Activated B cell treated with CpG ODN at 0.5 μM for 24 hours (primary cell): ENCODE measurements at regions not wholly inside any gene's neighbourhood (a gene's known extent, or its start where the extent isn't known, plus 50 kb on each side); places are given as distances from the start of the nearest gene placed in this dataset.

ENCODE experiments used
- ATAC-seq: fragments of 200-7000 bp; cut with Tn5 transposase; one replicate; pipeline ENCODE4 v1.10.0; 2021; ENCODE audit warnings: low read depth, mild to moderate bottlenecking, moderate library complexity
- CTCF ChIA-PET: fragments of 350-600 bp; sonication (Branson Sonifier 250); formaldehyde crosslinking; loops from one replicate; lab custom pipeline; 2021; ENCODE audit warnings: antibody characterized with exemption; lab: Charles Lee
- POLR2A ChIA-PET: fragments of 350-600 bp; sonication (Branson Sonifier 250); formaldehyde crosslinking; loops from one replicate; lab custom pipeline; 2021; ENCODE audit warnings: antibody characterized with exemption; lab: Charles Lee
- DNase-seq: peaks from one replicate; pipeline ENCODE4 v3.0.0; 2022
- H3K27ac Mint-ChIP-seq: one replicate; pipeline ENCODE4 v1.8.0; 2020; ENCODE audit warnings: mixed read lengths
- H3K27me3 Mint-ChIP-seq: one replicate; pipeline ENCODE4 v1.8.0; 2021; ENCODE audit warnings: mixed read lengths
- H3K36me3 Mint-ChIP-seq: one replicate; pipeline ENCODE4 v1.8.0; 2021; ENCODE audit warnings: low read depth, mixed read lengths
- H3K4me1 Mint-ChIP-seq: one replicate; pipeline ENCODE4 v1.8.0; 2021; ENCODE audit warnings: mixed read lengths
- H3K4me3 Mint-ChIP-seq: one replicate; pipeline ENCODE4 v1.8.0; 2020; ENCODE audit warnings: mild to moderate bottlenecking, mixed read lengths
- H3K9me3 Mint-ChIP-seq: one replicate; pipeline ENCODE4 v1.8.0; 2020; ENCODE audit warnings: mixed read lengths
- intact Hi-C: fragments of 100-400 bp; cut with micrococcal nuclease; formaldehyde crosslinking; loops from one replicate; pipeline ENCODE4 v1.15.1; 2024
- TF ChIP-seq, protein P1 (sequence below): fragments of 200-600 bp; IDR thresholded peaks from one replicate; pipeline ENCODE4 v1.8.0; 2022; ENCODE audit warnings: antibody characterized with exemption, mild to moderate bottlenecking

DNA sequence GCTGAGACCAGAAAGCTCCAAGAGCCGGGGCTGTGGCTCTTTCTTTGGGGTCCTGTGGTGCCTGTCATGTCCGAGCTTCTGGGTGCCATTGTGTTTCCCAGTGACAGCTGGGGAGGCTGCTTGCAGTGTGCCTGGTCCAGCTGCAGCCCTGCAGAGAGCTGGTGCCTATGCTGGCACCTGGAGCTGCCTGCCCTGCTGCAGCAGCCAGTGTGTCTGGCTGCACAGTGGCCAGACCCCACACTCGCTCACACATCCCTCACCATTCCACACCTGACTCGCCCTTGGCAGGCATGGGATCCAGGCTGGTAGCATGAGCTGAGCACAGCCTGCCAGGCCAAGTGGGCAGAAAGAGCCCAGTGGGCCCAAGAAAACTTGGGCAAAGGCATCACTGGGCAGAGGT, 635.1 kb upstream of the SEMA3D start:
- no peaks in the 10 kb centered on the region for H3K9me3 Mint-ChIP-seq
- ChIA-PET POLR2A (no interaction called here), CTCF (no interaction called here)
- H3K27me3 Mint-ChIP-seq: no peaks in the 10 kb centered on the region
- no peak for ATAC-seq
- TF ChIP-seq, protein P1, sequence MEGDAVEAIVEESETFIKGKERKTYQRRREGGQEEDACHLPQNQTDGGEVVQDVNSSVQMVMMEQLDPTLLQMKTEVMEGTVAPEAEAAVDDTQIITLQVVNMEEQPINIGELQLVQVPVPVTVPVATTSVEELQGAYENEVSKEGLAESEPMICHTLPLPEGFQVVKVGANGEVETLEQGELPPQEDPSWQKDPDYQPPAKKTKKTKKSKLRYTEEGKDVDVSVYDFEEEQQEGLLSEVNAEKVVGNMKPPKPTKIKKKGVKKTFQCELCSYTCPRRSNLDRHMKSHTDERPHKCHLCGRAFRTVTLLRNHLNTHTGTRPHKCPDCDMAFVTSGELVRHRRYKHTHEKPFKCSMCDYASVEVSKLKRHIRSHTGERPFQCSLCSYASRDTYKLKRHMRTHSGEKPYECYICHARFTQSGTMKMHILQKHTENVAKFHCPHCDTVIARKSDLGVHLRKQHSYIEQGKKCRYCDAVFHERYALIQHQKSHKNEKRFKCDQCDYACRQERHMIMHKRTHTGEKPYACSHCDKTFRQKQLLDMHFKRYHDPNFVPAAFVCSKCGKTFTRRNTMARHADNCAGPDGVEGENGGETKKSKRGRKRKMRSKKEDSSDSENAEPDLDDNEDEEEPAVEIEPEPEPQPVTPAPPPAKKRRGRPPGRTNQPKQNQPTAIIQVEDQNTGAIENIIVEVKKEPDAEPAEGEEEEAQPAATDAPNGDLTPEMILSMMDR: no peak
- H3K27ac Mint-ChIP-seq: no peak overlapping the region
- no peaks in the 10 kb centered on the region for H3K4me1 Mint-ChIP-seq
- intact Hi-C loops: no loop called here
- H3K36me3 Mint-ChIP-seq: no peaks in the 10 kb centered on the region
- H3K4me3 Mint-ChIP-seq: no peak overlapping the region
- DNase-seq: no peak

DNA sequence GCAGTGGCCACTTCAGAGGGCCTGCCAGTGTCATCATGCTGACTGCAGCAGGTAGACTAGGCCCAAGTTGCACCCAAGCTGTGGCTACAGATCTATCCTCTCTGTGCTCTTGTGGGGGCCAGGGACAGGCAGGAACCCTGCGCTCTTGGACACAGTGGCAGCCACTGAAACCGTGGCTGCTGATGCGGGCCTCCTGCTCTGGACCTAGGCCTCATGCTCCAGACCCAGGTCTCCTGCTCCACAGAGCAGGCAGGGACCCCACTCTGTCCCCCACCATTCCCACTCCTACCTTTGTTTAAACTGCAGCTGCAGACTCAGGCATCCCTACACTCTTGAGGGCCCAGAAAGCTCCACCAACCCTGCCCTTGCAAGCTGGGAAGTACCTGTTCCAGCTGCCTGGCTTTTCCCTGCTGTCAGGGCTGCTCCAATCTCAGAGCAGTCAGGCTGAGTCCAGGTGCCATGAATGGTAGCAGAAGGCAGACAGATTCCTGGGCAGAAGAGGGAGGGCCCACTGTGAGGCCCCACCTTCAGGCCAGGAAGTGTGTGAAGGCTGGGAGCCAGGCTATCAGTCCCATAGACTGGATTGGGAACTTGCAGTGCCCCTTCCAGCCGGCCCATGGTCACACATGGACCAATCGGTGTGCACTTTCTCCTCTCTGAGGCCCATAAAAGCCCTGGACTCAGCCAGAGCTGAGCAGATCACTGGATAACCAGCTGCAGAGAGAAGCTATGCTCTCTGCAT, 634.0 kb upstream of the SEMA3D start:
- TF ChIP-seq, protein P1: no peak
- ATAC-seq (no peak), DNase-seq (no peak)
- Mint-ChIP-seq H3K27ac (no peak overlapping the region), H3K27me3 (no peaks in the 10 kb centered on the region), H3K4me3 (no peak overlapping the region), H3K4me1 (no peaks in the 10 kb centered on the region), H3K36me3 (no peaks in the 10 kb centered on the region), H3K9me3 (no peaks in the 10 kb centered on the region)
- POLR2A ChIA-PET: no interaction called here
- CTCF ChIA-PET: no interaction called here
- intact Hi-C loops: no loop called here

DNA sequence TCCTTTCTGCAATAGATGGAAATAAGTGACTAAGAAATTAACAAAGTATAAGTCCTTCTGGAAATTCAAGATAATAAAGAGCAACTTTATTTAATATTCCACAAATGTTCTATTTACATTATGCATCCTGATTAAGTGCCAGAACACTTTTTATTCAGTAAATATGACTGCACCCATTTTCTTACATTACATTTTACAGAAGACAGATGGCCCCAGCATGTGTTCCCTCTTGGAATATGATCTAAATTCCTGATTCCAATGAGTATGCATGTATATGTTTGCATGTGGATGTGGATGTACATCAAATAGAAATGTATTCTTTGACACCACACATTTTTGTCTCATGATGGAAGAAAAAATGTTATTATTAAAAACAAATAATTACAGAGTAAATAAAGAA, 628.7 kb upstream of the SEMA3D start:
- TF ChIP-seq, protein P1: no peak
- DNase-seq: no peak
- Mint-ChIP-seq H3K27ac (no peak overlapping the region), H3K36me3 (no peaks in the 10 kb centered on the region), H3K9me3 (no peaks in the 10 kb centered on the region), H3K27me3 (no peaks in the 10 kb centered on the region), H3K4me1 (no peaks in the 10 kb centered on the region), H3K4me3 (no peak overlapping the region)
- ChIA-PET POLR2A (no interaction called here), CTCF (no interaction called here)
- intact Hi-C loops: no loop called here
- ATAC-seq: no peak

DNA sequence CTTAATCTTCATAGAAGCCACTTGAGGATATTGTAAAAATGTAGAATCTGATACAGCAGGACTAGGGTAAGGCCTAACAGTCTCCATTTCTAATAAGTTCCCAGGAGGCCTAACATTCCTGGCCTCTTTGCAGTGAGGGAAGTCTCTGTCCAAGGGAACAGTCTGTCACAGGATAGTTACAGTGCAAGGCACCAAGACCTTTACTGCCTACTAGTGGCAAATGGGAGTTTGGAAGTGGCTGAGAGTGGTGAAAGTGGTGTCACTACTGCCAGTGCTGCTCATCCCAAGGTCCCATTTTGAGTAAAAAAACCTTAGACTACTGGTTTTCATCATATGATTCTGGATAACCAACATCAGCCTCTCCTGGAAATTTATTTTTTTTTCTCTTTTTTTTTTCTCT, 619.5 kb upstream of the SEMA3D start:
- H3K9me3 Mint-ChIP-seq: no peaks in the 10 kb centered on the region

DNA sequence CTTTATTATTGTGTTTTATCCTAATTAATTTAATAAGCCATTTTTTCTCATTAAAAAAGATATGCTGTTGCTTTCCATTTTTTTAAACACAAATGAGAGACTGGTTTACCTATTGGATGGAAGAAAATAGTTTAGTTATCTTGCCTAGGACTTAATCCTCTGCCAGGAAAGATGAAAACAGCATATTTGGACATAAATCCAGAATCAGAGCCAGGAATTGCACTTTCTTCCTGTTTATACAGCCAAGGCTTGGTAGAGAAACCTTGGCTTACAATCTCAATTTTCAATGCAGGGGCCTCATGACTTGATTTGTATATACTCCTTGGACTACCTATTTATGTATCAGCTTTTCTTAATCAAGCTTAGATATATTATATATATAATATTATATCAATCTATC, 618.8 kb upstream of the SEMA3D start:
- no peaks in the 10 kb centered on the region for H3K36me3 Mint-ChIP-seq
- no peak overlapping the region for H3K27ac Mint-ChIP-seq
- no peaks in the 10 kb centered on the region for H3K27me3 Mint-ChIP-seq
- POLR2A ChIA-PET: no interaction called here
- H3K4me3 Mint-ChIP-seq: no peak overlapping the region
- H3K4me1 Mint-ChIP-seq: no peaks in the 10 kb centered on the region
- no peaks in the 10 kb centered on the region for H3K9me3 Mint-ChIP-seq
- no peak for DNase-seq
- TF ChIP-seq, protein P1: no peak
- intact Hi-C loops: no loop called here
- CTCF ChIA-PET: no interaction called here
- ATAC-seq: no peak

More for the DNA sequence above, 619.5 kb upstream of the SEMA3D start:
- intact Hi-C loops: no loop called here
- TF ChIP-seq, protein P1: no peak
- no peaks in the 10 kb centered on the region for H3K27me3 Mint-ChIP-seq
- H3K4me1 Mint-ChIP-seq: no peaks in the 10 kb centered on the region
- no peak overlapping the region for H3K4me3 Mint-ChIP-seq
- ATAC-seq (no peak), DNase-seq (no peak)
- no peaks in the 10 kb centered on the region for H3K36me3 Mint-ChIP-seq
- no peak overlapping the region for H3K27ac Mint-ChIP-seq
- ChIA-PET CTCF (no interaction called here), POLR2A (no interaction called here)
